ENCODE measurements at regions not wholly inside any gene's neighbourhood (a gene's known extent, or its start where the extent isn't known, plus 50 kb on each side); places are given as distances from the start of the nearest gene placed in this dataset.

- no peak for DNase-seq (ENCODE audit: low read depth in 2 of 2)
Measured at GRCh38 chr5:4079831-4080230, 484.2 kb downstream of the IRX1 start.

DNA sequence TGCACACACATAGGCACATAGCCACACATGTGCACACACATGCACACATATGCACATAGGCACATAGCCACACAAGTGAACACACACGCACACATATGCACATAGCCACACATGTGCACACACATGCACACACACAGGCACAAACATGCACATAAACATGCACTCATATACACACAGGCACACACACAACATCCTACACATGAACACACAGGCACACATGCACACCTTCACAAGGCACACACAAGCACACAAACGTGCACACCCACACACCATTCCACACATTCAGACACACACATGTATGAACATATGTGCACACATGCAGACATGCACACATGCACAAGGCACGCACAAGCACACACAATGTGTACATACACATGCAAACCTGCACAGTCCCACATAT, 484.7 kb downstream of the IRX1 start:
- DNase-seq (ENCODE audit: low read depth in 2 of 2): no peak

GRCh38 chr5:4081059-4081458, 485.4 kb downstream of the IRX1 start:
- DNase-seq (ENCODE audit: low read depth in 2 of 2): no peak

GRCh38 chr5:4081466-4081865, 485.8 kb downstream of the IRX1 start:
- no peak for DNase-seq (ENCODE audit: low read depth in 2 of 2)

- no peak for DNase-seq (ENCODE audit: low read depth in 2 of 2)
Measured at GRCh38 chr5:4082966-4083564, 487.4 kb downstream of the IRX1 start.

DNA sequence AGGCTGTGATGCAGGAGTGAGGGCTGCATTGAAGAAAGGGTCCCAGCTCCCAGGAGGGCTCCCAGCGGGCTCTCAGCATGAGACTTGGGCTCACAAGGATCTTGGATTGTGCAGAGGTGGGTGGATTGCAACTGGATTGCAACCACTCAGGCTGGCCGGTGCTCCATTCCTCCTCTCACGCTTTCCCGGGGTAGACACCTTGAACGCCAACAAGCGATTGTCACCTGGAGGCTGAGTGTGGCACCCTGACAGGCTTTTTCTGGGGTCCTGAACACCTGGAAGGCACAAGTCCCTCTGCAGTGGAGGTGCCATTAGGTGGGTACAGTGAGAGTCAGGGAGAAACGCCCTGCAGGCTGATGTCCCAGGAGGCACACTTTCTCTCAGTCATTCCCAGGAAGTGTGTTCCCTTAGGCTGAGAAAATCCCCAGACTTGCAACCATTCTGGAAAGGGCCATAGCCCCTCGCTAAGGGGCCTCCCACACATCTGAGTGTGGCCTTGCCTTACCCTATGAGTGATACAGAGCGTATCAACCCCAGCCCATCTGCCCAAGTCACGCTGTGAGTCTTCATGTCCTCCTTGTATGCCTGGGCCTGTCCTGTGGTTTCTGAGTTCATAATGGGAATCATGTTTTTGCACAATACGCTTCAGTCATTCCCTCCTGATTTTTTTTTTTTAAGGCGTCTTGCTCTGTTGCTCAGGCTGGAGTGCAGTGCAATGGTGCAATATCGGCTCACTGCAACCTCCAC, 488.1 kb downstream of the IRX1 start:
- no peak for DNase-seq (ENCODE audit: low read depth in 2 of 2)

DNA sequence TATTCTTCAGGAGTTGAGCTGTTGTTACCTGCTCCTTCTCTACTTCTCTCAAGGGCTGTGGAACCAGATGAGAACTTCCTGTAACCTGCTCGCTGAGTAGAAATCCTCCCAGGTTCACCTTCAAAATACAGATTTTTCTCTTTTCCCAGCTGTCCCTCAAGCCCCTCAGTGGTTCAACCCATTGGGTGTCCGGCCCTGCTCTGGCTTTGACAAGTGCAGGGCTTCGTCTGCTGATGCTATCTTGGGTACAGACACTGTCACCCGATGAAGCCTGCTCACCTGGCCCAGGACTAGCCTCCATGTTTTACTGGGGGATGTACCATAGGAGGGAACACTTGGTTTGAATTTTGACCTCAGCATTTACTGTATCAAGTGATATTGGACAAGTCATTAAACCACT, 490.4 kb downstream of the IRX1 start:
- DNase-seq (ENCODE audit: low read depth in 2 of 2): no peak

DNA sequence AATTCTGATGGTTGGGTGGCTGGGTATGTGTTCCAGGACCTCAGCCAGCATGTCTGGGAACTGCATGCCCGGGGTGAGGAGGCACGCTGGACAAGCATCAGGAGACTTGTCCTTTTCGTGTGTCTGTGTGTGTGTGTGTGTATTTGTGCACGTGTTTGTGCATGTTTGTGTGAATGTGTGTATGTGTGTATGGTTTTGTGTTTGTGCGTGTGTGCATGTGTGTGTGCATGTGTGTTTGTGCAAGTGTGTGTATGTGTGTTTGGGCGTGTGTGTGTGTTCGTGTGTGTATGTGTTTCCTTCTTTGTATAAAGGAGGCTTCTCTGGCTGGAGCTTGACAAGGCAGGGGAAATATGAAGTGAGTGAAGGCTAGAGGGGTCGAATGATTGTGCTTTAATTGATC, 491.5 kb downstream of the IRX1 start:
- no peak for DNase-seq (ENCODE audit: low read depth in 2 of 2)

GRCh38 chr5:4089087-4089486, 493.5 kb downstream of the IRX1 start:
- DNase-seq (ENCODE audit: low read depth in 2 of 2): no peak

DNA sequence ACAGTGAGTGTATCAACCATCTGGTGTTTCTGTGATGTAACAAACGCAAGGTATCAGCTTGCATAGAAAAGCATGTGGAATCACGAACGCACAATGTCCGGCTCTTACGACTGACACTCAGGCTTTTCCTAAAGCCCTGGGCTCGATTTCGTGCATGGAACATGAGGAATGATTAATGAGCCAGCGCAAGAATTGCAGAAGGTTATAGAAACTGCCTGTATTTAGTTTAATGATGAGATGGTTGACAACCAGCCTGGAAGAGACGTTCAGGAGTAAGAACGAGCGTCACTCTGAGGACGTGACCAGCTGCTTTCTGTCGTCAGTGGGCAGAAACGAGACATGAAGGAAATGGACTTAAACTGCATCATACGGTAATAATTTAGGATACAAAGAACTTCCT, 497.6 kb downstream of the IRX1 start:
- no peak for DNase-seq (ENCODE audit: low read depth in 2 of 2)

DNA sequence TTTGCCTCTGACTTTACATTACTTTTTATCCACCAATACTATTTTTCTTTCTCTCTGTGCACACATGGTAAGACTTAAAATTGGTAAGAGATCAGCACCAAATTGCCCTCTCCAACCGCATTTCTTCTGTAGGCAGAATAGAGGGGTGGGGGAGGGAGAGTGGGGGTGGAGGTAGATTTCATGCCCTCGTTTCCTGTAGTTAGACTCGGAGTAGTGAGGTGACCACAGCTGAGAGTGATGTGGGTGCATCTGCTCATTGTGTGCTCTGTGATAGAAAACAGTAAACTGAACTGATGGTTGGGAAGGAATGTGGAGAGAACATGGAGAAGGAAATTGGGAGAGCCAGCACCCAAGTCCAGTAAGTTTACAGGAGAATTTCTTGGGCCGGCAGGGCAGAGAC, 498.3 kb downstream of the IRX1 start:
- DNase-seq (ENCODE audit: low read depth in 2 of 2): no peak

- DNase-seq (ENCODE audit: low read depth in 2 of 2): no peak
Measured at GRCh38 chr5:4095918-4096630, 500.4 kb downstream of the IRX1 start.

DNA sequence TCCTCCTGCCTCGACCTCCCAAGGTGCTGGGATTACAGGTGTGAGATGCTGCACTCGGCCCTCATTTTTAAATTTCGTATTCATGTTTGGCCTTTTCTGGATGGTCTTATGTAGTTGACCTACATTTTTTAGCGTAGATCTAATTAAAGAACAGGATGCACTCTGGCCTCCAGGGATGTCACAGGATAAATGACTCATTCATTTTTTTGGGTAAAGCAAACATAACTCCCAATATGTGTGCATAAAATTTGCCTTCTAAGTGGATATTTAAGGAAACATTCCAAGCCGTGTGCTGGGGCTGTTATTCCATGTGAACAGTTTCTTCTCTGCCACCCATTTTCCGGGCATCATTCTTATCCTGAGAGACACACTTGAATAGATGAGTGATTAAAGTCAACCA, 501.6 kb downstream of the IRX1 start:
- DNase-seq (ENCODE audit: low read depth in 2 of 2): no peak

- DNase-seq (ENCODE audit: low read depth in 2 of 2): no peak
Measured at GRCh38 chr5:4098226-4098625, 502.6 kb downstream of the IRX1 start.

DNA sequence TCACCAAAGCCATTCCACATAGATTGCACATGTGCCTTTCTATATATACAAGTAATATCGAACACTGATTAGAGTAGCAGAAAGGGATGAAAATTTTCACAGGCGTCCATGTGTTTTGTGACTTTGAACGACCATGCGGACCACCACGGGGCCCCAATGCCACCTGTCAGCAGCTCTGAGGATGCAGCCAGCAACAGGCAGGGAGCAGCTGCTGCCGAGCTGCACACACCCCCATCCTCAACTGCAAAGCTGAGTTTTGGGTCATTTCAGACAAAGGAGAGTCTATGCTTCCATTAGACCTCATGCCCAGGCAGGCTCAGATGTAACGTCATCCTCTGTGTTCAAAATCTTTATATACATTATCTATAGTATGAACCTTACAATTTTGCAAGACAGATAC, 503.8 kb downstream of the IRX1 start:
- DNase-seq (ENCODE audit: low read depth in 2 of 2): no peak

- no peak for DNase-seq (ENCODE audit: low read depth in 2 of 2)
Measured at GRCh38 chr5:4100739-4101138, 505.1 kb downstream of the IRX1 start.

GRCh38 chr5:4101189-4101588, 505.6 kb downstream of the IRX1 start:
- no peak for DNase-seq (ENCODE audit: low read depth in 2 of 2)

- DNase-seq (ENCODE audit: low read depth in 2 of 2): no peak
Measured at GRCh38 chr5:4104831-4105597, 509.4 kb downstream of the IRX1 start.

- no peak for DNase-seq (ENCODE audit: low read depth in 2 of 2)
Measured at GRCh38 chr5:4108690-4109089, 513.1 kb downstream of the IRX1 start.

GRCh38 chr5:4113426-4113825, 517.8 kb downstream of the IRX1 start:
- no peak for DNase-seq (ENCODE audit: low read depth in 2 of 2)

DNA sequence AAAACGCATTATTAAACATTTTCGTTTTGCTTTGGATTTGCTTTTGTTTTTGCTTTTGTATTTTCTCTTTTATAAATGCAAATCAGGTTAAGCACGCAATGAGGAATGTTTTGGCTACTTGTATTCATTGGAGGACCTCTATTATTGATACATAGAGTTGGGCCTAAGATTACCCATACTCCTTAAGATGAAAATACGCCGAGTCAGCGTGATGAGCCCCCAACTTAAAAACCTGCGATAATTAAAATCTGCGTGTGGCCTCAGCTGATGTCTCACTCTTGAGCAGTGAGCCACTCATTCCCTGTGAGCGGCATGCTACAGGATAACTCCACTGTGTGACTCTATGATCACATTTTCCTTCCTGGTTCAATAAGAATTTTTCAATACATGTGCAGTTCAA, 518.3 kb downstream of the IRX1 start:
- no peak for DNase-seq (ENCODE audit: low read depth in 2 of 2)

DNA sequence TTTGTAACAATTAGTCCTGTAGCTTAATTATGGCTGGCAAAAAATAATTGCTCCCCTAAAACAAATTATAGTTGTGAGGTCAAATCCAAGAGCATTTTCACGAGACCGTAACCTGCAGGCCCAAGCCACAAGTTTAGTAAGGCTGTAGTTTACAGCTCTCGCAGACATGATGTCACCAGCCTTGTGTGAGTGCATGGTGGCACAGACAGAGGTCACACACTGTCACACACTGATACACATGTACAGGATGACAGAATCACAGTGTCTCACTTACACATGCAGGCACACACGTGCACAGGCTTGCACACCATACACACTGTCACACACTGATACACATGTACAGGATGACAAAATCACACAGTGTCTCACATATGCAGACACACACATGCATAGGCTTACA, 518.8 kb downstream of the IRX1 start:
- no peak for DNase-seq (ENCODE audit: low read depth in 2 of 2)

Measured in stimulated activated CD4-positive, alpha-beta T cell treated with anti-CD3 and anti-CD28 coated beads, Interleukin-15, amount 100 ng/mL, for 48 hours (primary cell).